OCI-LY1 (cell line): ENCODE measurements at regions not wholly inside any gene's neighbourhood (a gene's known extent, or its start where the extent isn't known, plus 50 kb on each side); places are given as distances from the start of the nearest gene placed in this dataset.

ENCODE experiments used
- H2AFZ ChIP-seq: fragments of 200-600 bp; sonication (generic), shearing (Covaris generic); 2 replicates; pipeline ENCODE4 v1.6.0; 2014; ENCODE audit warnings: antibody characterized with exemption, mild to moderate bottlenecking, low read length
- H3F3A ChIP-seq: fragments of 200-600 bp; sonication (generic), shearing (Covaris generic); 2 replicates; pipeline ENCODE4 v1.6.0; 2014; ENCODE audit warnings: mild to moderate bottlenecking, antibody characterized with exemption, low read length, moderate library complexity; ENCODE audit not compliant: insufficient read depth
- H3K27ac ChIP-seq: fragments of 200-600 bp; sonication (generic); 2 replicates; pipeline ENCODE4 v1.5.1; 2014; ENCODE audit warnings: low read length, mixed run types, mild to moderate bottlenecking, low read depth; ENCODE audit not compliant: poor library complexity, severe bottlenecking
- H3K27me3 ChIP-seq: fragments of 200-600 bp; sonication (generic); 2 replicates; pipeline ENCODE4 v1.6.0; 2014; ENCODE audit warnings: antibody characterized with exemption, mild to moderate bottlenecking, low read length, moderate library complexity; ENCODE audit not compliant: insufficient read depth
- H3K36me3 ChIP-seq: fragments of 200-600 bp; sonication (generic); 2 replicates; pipeline ENCODE4 v1.6.1; 2014; ENCODE audit warnings: mild to moderate bottlenecking, antibody characterized with exemption, low read length, moderate library complexity, mixed read lengths; ENCODE audit not compliant: insufficient read depth
- H3K4me1 ChIP-seq: fragments of 200-600 bp; sonication (generic); 2 replicates; pipeline ENCODE4 v1.5.1; 2014; ENCODE audit warnings: mild to moderate bottlenecking, low read length, moderate library complexity; ENCODE audit not compliant: insufficient read depth, severe bottlenecking
- H3K4me2 ChIP-seq: fragments of 200-600 bp; sonication (generic), shearing (Covaris generic); 2 replicates; pipeline ENCODE4 v1.6.1; 2014; ENCODE audit warnings: low read length
- H3K4me3 ChIP-seq: fragments of 200-600 bp; sonication (generic); 2 replicates; pipeline ENCODE4 v1.5.1; 2014; ENCODE audit warnings: low read length, low read depth, mild to moderate bottlenecking, mixed read lengths; ENCODE audit not compliant: poor library complexity, severe bottlenecking
- H3K79me2 ChIP-seq: fragments of 200-600 bp; shearing (Covaris generic); 2 replicates; pipeline ENCODE4 v1.6.1; 2016; ENCODE audit warnings: mixed run types, low read length, mixed read lengths; ENCODE audit not compliant: insufficient read depth
- H3K9ac ChIP-seq: fragments of 200-600 bp; sonication (generic), shearing (Covaris generic); 2 replicates; pipeline ENCODE4 v1.6.1; 2014; ENCODE audit warnings: mild to moderate bottlenecking, low read length, mixed read lengths
- H3K9me2 ChIP-seq: fragments of 200-600 bp; sonication (generic), shearing (Covaris generic); 2 replicates; pipeline ENCODE4 v1.6.1; 2014; ENCODE audit warnings: low read depth, mild to moderate bottlenecking, low read length, mixed read lengths
- H3K9me3 ChIP-seq: fragments of 200-600 bp; shearing (Covaris generic); 2 replicates; pipeline ENCODE4 v1.6.1; 2014; ENCODE audit warnings: low read length, mixed read lengths
- H4K20me1 ChIP-seq: fragments of 200-600 bp; sonication (generic), shearing (Covaris generic); 2 replicates; pipeline ENCODE4 v1.6.0; 2016; ENCODE audit warnings: mild to moderate bottlenecking, low read length; ENCODE audit not compliant: insufficient read depth
- EZH2 ChIP-seq: fragments of 200-600 bp; sonication (generic), shearing (Covaris generic); IDR thresholded peaks from 2 replicates; pipeline ENCODE4 v1.8.0; 2017; ENCODE audit warnings: borderline replicate concordance, mixed run types, mild to moderate bottlenecking, antibody characterized with exemption, low read length, moderate library complexity, mixed read lengths
- TF ChIP-seq, protein P1 (sequence below): fragments of 200-600 bp; sonication (generic), shearing (Covaris generic); IDR thresholded peaks from 2 replicates; pipeline ENCODE4 v1.5.1; 2017; ENCODE audit warnings: mild to moderate bottlenecking, antibody characterized with exemption, low read length, moderate library complexity, mixed read lengths

DNA sequence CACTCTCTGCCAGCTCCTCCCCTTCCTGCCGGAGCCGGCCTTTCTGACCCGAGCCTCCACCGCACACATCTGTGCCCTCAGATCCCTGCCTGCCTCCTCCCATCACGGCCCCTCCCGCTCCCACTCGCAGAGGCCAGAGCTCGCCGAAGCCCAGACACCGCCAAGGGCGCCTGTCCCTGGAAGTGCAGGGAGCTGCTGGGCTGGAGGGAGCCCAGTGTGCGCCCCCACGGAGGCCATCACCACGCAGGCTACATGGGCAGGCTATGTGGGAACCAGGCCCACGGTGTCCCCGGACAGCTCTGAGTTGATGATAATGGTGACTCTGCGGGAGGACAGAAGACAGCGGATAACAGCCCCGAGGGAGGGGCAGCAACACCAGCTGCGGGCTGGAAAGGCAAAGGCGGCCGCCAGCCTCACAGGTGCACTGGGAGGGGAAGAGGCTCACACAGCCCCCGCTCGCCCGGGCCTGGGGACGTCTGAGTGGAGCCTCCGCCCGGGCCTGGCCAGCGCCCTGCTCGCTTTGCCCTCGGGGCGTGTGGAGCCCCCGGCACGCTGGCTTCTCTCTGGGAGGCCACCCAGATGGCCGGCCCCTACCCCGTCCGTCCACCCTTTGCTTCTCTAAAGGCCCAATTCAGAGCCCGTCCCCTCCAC is 154.9 kb downstream of the DLL1 start:
- TF ChIP-seq, protein P1, sequence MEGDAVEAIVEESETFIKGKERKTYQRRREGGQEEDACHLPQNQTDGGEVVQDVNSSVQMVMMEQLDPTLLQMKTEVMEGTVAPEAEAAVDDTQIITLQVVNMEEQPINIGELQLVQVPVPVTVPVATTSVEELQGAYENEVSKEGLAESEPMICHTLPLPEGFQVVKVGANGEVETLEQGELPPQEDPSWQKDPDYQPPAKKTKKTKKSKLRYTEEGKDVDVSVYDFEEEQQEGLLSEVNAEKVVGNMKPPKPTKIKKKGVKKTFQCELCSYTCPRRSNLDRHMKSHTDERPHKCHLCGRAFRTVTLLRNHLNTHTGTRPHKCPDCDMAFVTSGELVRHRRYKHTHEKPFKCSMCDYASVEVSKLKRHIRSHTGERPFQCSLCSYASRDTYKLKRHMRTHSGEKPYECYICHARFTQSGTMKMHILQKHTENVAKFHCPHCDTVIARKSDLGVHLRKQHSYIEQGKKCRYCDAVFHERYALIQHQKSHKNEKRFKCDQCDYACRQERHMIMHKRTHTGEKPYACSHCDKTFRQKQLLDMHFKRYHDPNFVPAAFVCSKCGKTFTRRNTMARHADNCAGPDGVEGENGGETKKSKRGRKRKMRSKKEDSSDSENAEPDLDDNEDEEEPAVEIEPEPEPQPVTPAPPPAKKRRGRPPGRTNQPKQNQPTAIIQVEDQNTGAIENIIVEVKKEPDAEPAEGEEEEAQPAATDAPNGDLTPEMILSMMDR, result no peak
- TF ChIP-seq EZH2, result no peak
- Histone ChIP-seq H4K20me1 (no peaks in the 10 kb centered on the region), H3K9me2 (no peaks in the 10 kb centered on the region), H3K9me3 (no peaks in the 10 kb centered on the region), H3K27me3 (no peaks in the 10 kb centered on the region), H3K4me2 (no peak overlapping the region), H3K4me1 (no peaks in the 10 kb centered on the region), H3K27ac (no peak overlapping the region), H3F3A (no peaks in the 10 kb centered on the region), H2AFZ (no peak overlapping the region), H3K9ac (no peak overlapping the region), H3K4me3 (no peak overlapping the region), H3K36me3 (no peaks in the 10 kb centered on the region), H3K79me2 (no peaks in the 10 kb centered on the region)

DNA sequence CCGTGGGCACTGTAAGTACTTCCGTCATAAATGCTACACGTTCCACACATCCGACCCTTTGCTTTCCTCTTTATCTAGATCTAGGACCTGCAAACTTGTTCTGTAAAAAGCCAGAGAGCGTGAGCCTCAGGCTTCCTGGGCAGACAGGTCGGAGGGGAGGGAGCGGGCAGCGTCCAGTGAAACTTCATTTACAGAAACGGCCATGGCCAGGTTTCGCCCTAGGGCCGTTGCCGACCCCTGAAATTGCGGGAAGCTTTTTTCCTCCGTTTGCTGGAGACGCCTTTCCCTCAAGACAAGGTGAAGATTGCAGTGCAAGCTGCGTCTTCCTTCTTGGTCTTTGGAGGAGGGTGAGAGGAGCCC is 155.4 kb downstream of the DLL1 start:
- no peaks in the 10 kb centered on the region for H3K9me3 ChIP-seq
- no peak overlapping the region for H3K4me2 ChIP-seq
- H3K9me2 ChIP-seq, result no peaks in the 10 kb centered on the region
- no peaks in the 10 kb centered on the region for H3K36me3 ChIP-seq
- TF ChIP-seq EZH2, result no peak
- TF ChIP-seq, protein P1, result no peak
- H3F3A ChIP-seq, result no peaks in the 10 kb centered on the region
- H3K27me3 ChIP-seq, result no peaks in the 10 kb centered on the region
- no peak overlapping the region for H3K27ac ChIP-seq
- H3K4me3 ChIP-seq, result no peak overlapping the region
- no peaks in the 10 kb centered on the region for H3K4me1 ChIP-seq
- H4K20me1 ChIP-seq, result no peaks in the 10 kb centered on the region
- no peak overlapping the region for H2AFZ ChIP-seq
- no peaks in the 10 kb centered on the region for H3K79me2 ChIP-seq
- no peak overlapping the region for H3K9ac ChIP-seq

DNA sequence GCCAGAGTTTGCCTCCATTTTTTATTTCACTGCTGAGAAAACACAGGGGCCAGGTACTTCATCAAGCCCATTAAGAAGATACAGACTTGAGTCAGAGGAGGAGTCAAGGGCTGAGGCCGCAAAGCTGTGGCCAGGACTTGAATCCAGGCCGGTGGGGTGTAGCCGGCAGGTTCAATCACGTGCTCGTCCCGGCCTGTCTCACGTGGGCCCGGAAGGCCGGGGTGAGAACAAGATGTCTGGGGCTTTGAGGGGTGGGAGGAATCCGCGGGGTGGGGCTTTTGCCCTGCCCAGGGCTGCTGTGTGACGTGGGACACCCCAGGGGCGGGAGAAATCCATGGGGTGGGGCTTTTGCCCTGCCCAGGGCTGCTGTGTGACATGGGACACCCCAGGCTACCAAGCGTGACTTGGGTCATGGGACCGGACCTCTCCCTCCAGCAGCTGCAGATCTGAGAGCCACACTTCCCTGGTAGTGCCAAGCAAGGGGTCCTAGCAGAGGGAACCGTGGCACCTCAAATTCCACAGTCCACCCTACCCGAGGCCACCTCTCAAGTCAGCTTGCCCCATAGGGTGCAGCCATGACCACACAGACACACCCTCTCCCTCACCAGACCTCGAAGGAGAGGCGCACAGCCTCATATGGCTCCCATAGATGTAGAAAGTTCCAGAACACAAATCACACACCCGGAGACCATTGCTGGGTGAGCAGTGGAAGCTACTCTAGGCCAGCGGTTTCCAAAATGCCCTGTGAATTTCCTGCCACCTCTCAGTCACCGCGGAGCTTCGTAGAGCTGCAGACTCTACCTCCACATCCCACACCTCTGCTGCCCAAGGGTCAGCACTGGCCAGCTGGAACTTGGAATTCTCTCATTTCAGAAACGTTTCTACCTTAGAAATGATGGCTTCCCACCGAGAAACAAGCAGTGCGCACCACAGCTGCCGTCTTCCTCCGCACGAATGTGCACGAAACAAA is 156.1 kb downstream of the DLL1 start:
- no peak overlapping the region for H3K9ac ChIP-seq
- no peak for TF ChIP-seq EZH2
- TF ChIP-seq, protein P1, result no peak
- H3K9me2 ChIP-seq, result no peaks in the 10 kb centered on the region
- no peak overlapping the region for H2AFZ ChIP-seq
- no peaks in the 10 kb centered on the region for H4K20me1 ChIP-seq
- no peaks in the 10 kb centered on the region for H3F3A ChIP-seq
- H3K27ac ChIP-seq, result no peak overlapping the region
- no peaks in the 10 kb centered on the region for H3K79me2 ChIP-seq
- H3K9me3 ChIP-seq, result no peaks in the 10 kb centered on the region
- no peak overlapping the region for H3K4me3 ChIP-seq
- H3K36me3 ChIP-seq, result no peaks in the 10 kb centered on the region
- H3K4me1 ChIP-seq, result no peaks in the 10 kb centered on the region
- no peak overlapping the region for H3K4me2 ChIP-seq
- no peaks in the 10 kb centered on the region for H3K27me3 ChIP-seq
